Activated B cell treated with CpG ODN at 0.5 μM for 24 hours (primary cell): ENCODE measurements at regions not wholly inside any gene's neighbourhood (a gene's known extent, or its start where the extent isn't known, plus 50 kb on each side); places are given as distances from the start of the nearest gene placed in this dataset.

Source experiments
- ATAC-seq: fragments of 200-7000 bp; cut with Tn5 transposase; one replicate; pipeline ENCODE4 v1.10.0; 2021; ENCODE audit warnings: low read depth, mild to moderate bottlenecking, moderate library complexity
- CTCF ChIA-PET: fragments of 350-600 bp; sonication (Branson Sonifier 250); formaldehyde crosslinking; loops from one replicate; lab custom pipeline; 2021; ENCODE audit warnings: antibody characterized with exemption; lab: Charles Lee
- POLR2A ChIA-PET: fragments of 350-600 bp; sonication (Branson Sonifier 250); formaldehyde crosslinking; loops from one replicate; lab custom pipeline; 2021; ENCODE audit warnings: antibody characterized with exemption; lab: Charles Lee
- DNase-seq: peaks from one replicate; pipeline ENCODE4 v3.0.0; 2022
- H3K27ac Mint-ChIP-seq: one replicate; pipeline ENCODE4 v1.8.0; 2020; ENCODE audit warnings: mixed read lengths
- H3K27me3 Mint-ChIP-seq: one replicate; pipeline ENCODE4 v1.8.0; 2021; ENCODE audit warnings: mixed read lengths
- H3K36me3 Mint-ChIP-seq: one replicate; pipeline ENCODE4 v1.8.0; 2021; ENCODE audit warnings: low read depth, mixed read lengths
- H3K4me1 Mint-ChIP-seq: one replicate; pipeline ENCODE4 v1.8.0; 2021; ENCODE audit warnings: mixed read lengths
- H3K4me3 Mint-ChIP-seq: one replicate; pipeline ENCODE4 v1.8.0; 2020; ENCODE audit warnings: mild to moderate bottlenecking, mixed read lengths
- H3K9me3 Mint-ChIP-seq: one replicate; pipeline ENCODE4 v1.8.0; 2020; ENCODE audit warnings: mixed read lengths
- CTCF ChIP-seq: fragments of 200-600 bp; IDR thresholded peaks from one replicate; pipeline ENCODE4 v1.8.0; 2022; ENCODE audit warnings: antibody characterized with exemption, mild to moderate bottlenecking
- intact Hi-C: fragments of 100-400 bp; cut with micrococcal nuclease; formaldehyde crosslinking; loops from one replicate; pipeline ENCODE4 v1.15.1; 2024

GRCh38 chr2:224158061-224158460 is 119.0 kb upstream of the SERPINE2 start:
- Mint-ChIP-seq H3K27me3 (peaks cover 8% of the 10 kb centered on the region), H3K4me1 (no peaks in the 10 kb centered on the region), H3K27ac (no peak overlapping the region), H3K36me3 (no peaks in the 10 kb centered on the region), H3K9me3 (no peaks in the 10 kb centered on the region), H3K4me3 (no peak overlapping the region)
- no peak for TF ChIP-seq CTCF
- intact Hi-C loops: no loop called here
- ChIA-PET POLR2A (no interaction called here), CTCF (no interaction called here)
- DNase-seq (no peak), ATAC-seq (no peak)

GRCh38 chr2:224157655-224158054 is 118.6 kb upstream of the SERPINE2 start:
- intact Hi-C loops: no loop called here
- no peak for TF ChIP-seq CTCF
- Mint-ChIP-seq H3K4me1 (no peaks in the 10 kb centered on the region), H3K27me3 (peaks cover 8% of the 10 kb centered on the region), H3K9me3 (no peaks in the 10 kb centered on the region), H3K27ac (no peak overlapping the region), H3K4me3 (no peak overlapping the region), H3K36me3 (no peaks in the 10 kb centered on the region)
- CTCF ChIA-PET: no interaction called here
- ATAC-seq (no peak), DNase-seq (no peak)
- POLR2A ChIA-PET: no interaction called here

- DNase-seq: no peak
- Mint-ChIP-seq H3K27ac (no peak overlapping the region), H3K27me3 (peaks cover 8% of the 10 kb centered on the region), H3K9me3 (no peaks in the 10 kb centered on the region), H3K36me3 (no peaks in the 10 kb centered on the region), H3K4me1 (no peaks in the 10 kb centered on the region), H3K4me3 (no peak overlapping the region)
- no peak for ATAC-seq
- no peak for TF ChIP-seq CTCF
- intact Hi-C loops: no loop called here
- POLR2A ChIA-PET: no interaction called here
- CTCF ChIA-PET: no interaction called here
Measured at GRCh38 chr2:224156436-224156835, 117.3 kb upstream of the SERPINE2 start.

- Mint-ChIP-seq H3K4me1 (no peaks in the 10 kb centered on the region), H3K4me3 (no peak overlapping the region), H3K36me3 (no peaks in the 10 kb centered on the region), H3K27me3 (peaks cover 8% of the 10 kb centered on the region), H3K27ac (no peak overlapping the region), H3K9me3 (no peaks in the 10 kb centered on the region)
- intact Hi-C loops: no loop called here
- ChIA-PET CTCF (no interaction called here), POLR2A (no interaction called here)
- DNase-seq: no peak
- no peak for TF ChIP-seq CTCF
- ATAC-seq: no peak
Measured at GRCh38 chr2:224155896-224156295, 116.8 kb upstream of the SERPINE2 start.

- DNase-seq: no peak
- no peak for TF ChIP-seq CTCF
- H3K4me1 Mint-ChIP-seq: no peaks in the 10 kb centered on the region
- no peaks in the 10 kb centered on the region for H3K9me3 Mint-ChIP-seq
- CTCF ChIA-PET: no interaction called here
- H3K27ac Mint-ChIP-seq: no peak overlapping the region
- POLR2A ChIA-PET: no interaction called here
- intact Hi-C loops: no loop called here
- ATAC-seq: no peak
- peaks cover 8% of the 10 kb centered on the region for H3K27me3 Mint-ChIP-seq
- H3K36me3 Mint-ChIP-seq: no peaks in the 10 kb centered on the region
- H3K4me3 Mint-ChIP-seq: no peak overlapping the region
Measured at GRCh38 chr2:224155371-224155770, 116.3 kb upstream of the SERPINE2 start.
